ENCODE measurements at regions not wholly inside any gene's neighbourhood (a gene's known extent, or its start where the extent isn't known, plus 50 kb on each side); places are given as distances from the start of the nearest gene placed in this dataset.

GRCh38 chr9:29228558-29228957 is 1655.3 kb upstream of the C9orf72 start:
- TF ChIP-seq CTCF (conservative IDR thresholded peaks at IDR 0.05; ENCODE audit: low read length) (no peak), EZH2phosphoT487 (IDR thresholded peaks at IDR 0.05; ENCODE audit: borderline replicate concordance) (no peak)

Measured in Loucy (cell line).